Liver (tissue), 3 donors: ENCODE measurements at regions not wholly inside any gene's neighbourhood (a gene's known extent, or its start where the extent isn't known, plus 50 kb on each side); places are given as distances from the start of the nearest gene placed in this dataset.

Experiments
- FOXA2 ChIP-seq: IDR thresholded peaks from 2 replicates; pipeline ENCODE4 v1.6.1; 2016; ENCODE audit warnings: antibody characterized with exemption
- GABPA ChIP-seq, 2 donors: IDR thresholded peaks in 1 of 2; conservative IDR thresholded peaks in 1 of 2; 2 replicates each; pipeline ENCODE4 v1.6.1; 2016; ENCODE audit warnings: antibody characterized with exemption in 2 of 2, mild to moderate bottlenecking in 1 of 2, moderate library complexity in 1 of 2
- JUND ChIP-seq, 2 donors: IDR thresholded peaks; 2 replicates each; pipeline ENCODE4 v1.6.1; 2016; ENCODE audit warnings: antibody characterized with exemption in 2 of 2
- NR2F2 ChIP-seq: IDR thresholded peaks from 2 replicates; pipeline ENCODE4 v1.6.1; 2016; ENCODE audit warnings: antibody characterized with exemption
- RXRA ChIP-seq, 2 donors: IDR thresholded peaks; 2 replicates each; pipeline ENCODE4 v1.6.1; 2017 to 2018; ENCODE audit warnings: antibody characterized with exemption in 2 of 2, mild to moderate bottlenecking in 1 of 2
- SP1 ChIP-seq: IDR thresholded peaks from 2 replicates; pipeline ENCODE4 v1.6.1; 2018; ENCODE audit warnings: antibody characterized with exemption, mild to moderate bottlenecking
- TAF1 ChIP-seq: conservative IDR thresholded peaks from 2 replicates; pipeline ENCODE4 v1.6.1; 2016; ENCODE audit warnings: antibody characterized with exemption, mild to moderate bottlenecking
- YY1 ChIP-seq: IDR thresholded peaks from 2 replicates; pipeline ENCODE4 v1.6.1; 2016; ENCODE audit warnings: antibody characterized with exemption, mild to moderate bottlenecking
- TF ChIP-seq, protein P1 (sequence below): IDR thresholded peaks from 2 replicates; pipeline ENCODE4 v1.6.1; 2016; ENCODE audit warnings: antibody characterized with exemption, mild to moderate bottlenecking
- TF ChIP-seq, protein P2 (sequence below): fragments of 150-350 bp; IDR thresholded peaks from 2 replicates; pipeline ENCODE4 v1.5.1; 2017; ENCODE audit warnings: improper control_type of control experiment, low read depth, low read length; ENCODE audit not compliant: missing input control
- TF ChIP-seq, protein P3 (sequence below): IDR thresholded peaks from 2 replicates; pipeline ENCODE4 v1.6.1; 2016; ENCODE audit warnings: antibody characterized with exemption
- TF ChIP-seq, protein P4 (sequence below): IDR thresholded peaks from 2 replicates; pipeline ENCODE4 v1.6.1; 2016; ENCODE audit warnings: antibody characterized with exemption
- donor health status: healthy.
- donor health status: healthy.

DNA sequence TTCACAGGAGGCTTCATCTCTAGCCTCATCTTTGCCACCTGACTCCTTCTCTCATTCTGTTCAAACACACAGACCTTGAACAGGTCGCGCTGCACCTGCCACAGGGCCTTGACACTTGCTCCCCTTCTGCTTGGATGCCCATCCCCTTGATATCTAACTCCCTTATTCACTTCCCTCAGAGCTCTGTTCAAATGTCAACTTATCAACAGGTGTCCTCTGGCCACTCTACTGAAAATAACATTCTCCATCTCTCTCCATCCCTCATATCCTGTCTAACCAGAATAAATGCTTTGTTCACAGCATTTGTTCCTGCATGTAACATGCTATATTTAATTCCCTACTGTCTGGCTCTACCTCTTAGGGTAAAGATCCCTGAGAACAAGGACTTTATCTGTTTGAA lies 67.2 kb upstream of the DRD2 start:
- TF ChIP-seq, protein P1, sequence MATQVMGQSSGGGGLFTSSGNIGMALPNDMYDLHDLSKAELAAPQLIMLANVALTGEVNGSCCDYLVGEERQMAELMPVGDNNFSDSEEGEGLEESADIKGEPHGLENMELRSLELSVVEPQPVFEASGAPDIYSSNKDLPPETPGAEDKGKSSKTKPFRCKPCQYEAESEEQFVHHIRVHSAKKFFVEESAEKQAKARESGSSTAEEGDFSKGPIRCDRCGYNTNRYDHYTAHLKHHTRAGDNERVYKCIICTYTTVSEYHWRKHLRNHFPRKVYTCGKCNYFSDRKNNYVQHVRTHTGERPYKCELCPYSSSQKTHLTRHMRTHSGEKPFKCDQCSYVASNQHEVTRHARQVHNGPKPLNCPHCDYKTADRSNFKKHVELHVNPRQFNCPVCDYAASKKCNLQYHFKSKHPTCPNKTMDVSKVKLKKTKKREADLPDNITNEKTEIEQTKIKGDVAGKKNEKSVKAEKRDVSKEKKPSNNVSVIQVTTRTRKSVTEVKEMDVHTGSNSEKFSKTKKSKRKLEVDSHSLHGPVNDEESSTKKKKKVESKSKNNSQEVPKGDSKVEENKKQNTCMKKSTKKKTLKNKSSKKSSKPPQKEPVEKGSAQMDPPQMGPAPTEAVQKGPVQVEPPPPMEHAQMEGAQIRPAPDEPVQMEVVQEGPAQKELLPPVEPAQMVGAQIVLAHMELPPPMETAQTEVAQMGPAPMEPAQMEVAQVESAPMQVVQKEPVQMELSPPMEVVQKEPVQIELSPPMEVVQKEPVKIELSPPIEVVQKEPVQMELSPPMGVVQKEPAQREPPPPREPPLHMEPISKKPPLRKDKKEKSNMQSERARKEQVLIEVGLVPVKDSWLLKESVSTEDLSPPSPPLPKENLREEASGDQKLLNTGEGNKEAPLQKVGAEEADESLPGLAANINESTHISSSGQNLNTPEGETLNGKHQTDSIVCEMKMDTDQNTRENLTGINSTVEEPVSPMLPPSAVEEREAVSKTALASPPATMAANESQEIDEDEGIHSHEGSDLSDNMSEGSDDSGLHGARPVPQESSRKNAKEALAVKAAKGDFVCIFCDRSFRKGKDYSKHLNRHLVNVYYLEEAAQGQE, result no peak
- TF ChIP-seq JUND (IDR thresholded peaks at IDR 0.05), result no peak
- TF ChIP-seq SP1, result no peak
- TF ChIP-seq, protein P2, sequence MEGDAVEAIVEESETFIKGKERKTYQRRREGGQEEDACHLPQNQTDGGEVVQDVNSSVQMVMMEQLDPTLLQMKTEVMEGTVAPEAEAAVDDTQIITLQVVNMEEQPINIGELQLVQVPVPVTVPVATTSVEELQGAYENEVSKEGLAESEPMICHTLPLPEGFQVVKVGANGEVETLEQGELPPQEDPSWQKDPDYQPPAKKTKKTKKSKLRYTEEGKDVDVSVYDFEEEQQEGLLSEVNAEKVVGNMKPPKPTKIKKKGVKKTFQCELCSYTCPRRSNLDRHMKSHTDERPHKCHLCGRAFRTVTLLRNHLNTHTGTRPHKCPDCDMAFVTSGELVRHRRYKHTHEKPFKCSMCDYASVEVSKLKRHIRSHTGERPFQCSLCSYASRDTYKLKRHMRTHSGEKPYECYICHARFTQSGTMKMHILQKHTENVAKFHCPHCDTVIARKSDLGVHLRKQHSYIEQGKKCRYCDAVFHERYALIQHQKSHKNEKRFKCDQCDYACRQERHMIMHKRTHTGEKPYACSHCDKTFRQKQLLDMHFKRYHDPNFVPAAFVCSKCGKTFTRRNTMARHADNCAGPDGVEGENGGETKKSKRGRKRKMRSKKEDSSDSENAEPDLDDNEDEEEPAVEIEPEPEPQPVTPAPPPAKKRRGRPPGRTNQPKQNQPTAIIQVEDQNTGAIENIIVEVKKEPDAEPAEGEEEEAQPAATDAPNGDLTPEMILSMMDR, result no peak
- no peak for TF ChIP-seq TAF1
- TF ChIP-seq, protein P3, sequence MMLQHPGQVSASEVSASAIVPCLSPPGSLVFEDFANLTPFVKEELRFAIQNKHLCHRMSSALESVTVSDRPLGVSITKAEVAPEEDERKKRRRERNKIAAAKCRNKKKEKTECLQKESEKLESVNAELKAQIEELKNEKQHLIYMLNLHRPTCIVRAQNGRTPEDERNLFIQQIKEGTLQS, result no peak
- no peak for TF ChIP-seq FOXA2
- no peak for TF ChIP-seq GABPA (IDR thresholded peaks at IDR 0.05 in 1 of 2, conservative IDR thresholded peaks at IDR 0.05 in 1 of 2)
- TF ChIP-seq RXRA (IDR thresholded peaks at IDR 0.05), result no peak
- TF ChIP-seq YY1, result no peak
- TF ChIP-seq, protein P4, sequence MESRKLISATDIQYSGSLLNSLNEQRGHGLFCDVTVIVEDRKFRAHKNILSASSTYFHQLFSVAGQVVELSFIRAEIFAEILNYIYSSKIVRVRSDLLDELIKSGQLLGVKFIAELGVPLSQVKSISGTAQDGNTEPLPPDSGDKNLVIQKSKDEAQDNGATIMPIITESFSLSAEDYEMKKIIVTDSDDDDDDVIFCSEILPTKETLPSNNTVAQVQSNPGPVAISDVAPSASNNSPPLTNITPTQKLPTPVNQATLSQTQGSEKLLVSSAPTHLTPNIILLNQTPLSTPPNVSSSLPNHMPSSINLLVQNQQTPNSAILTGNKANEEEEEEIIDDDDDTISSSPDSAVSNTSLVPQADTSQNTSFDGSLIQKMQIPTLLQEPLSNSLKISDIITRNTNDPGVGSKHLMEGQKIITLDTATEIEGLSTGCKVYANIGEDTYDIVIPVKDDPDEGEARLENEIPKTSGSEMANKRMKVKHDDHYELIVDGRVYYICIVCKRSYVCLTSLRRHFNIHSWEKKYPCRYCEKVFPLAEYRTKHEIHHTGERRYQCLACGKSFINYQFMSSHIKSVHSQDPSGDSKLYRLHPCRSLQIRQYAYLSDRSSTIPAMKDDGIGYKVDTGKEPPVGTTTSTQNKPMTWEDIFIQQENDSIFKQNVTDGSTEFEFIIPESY, result no peak
- TF ChIP-seq NR2F2, result no peak
